PC-3 (cell line): ENCODE measurements at regions not wholly inside any gene's neighbourhood (a gene's known extent, or its start where the extent isn't known, plus 50 kb on each side); places are given as distances from the start of the nearest gene placed in this dataset.

ENCODE experiments used
- EZH2 ChIP-seq: fragments of 300-600 bp; sonication (generic); IDR thresholded peaks from one replicate; pipeline ENCODE4 v1.6.1; 2017; ENCODE audit warnings: antibody characterized with exemption, mild to moderate bottlenecking, low read length; ENCODE audit not compliant: unreplicated experiment
- EZH2phosphoT487 ChIP-seq: fragments of 300-600 bp; sonication (generic); IDR thresholded peaks from 2 replicates; pipeline ENCODE4 v1.6.1; 2018; ENCODE audit warnings: mild to moderate bottlenecking, antibody characterized with exemption, low read length, borderline replicate concordance
- TF ChIP-seq, protein P1 (sequence below): fragments of 300-600 bp; sonication (generic); conservative IDR thresholded peaks from 2 replicates; pipeline ENCODE4 v1.5.1; 2017; ENCODE audit warnings: antibody characterized with exemption, low read depth, mild to moderate bottlenecking, low read length

DNA sequence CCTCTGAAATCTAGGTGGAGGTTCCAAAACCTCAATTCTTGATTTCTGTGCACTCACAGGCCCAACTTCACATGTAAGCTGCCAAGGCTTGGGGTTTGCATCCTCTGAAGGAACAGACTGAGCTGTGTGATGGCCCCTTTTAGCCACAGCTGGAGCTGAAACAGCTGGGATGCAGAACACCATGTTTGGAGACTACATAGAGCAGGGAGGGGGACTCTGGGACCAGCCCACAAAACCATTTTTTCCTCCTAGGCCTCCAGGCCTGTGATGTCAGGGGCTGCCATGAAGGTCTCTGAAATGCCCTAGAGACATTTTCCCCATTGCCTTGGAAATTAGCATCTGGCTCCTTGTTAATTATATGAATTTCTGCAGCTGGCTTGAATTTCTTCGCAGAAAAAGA lies 1025.9 kb upstream of the NOVA1 start:
- TF ChIP-seq, protein P1, sequence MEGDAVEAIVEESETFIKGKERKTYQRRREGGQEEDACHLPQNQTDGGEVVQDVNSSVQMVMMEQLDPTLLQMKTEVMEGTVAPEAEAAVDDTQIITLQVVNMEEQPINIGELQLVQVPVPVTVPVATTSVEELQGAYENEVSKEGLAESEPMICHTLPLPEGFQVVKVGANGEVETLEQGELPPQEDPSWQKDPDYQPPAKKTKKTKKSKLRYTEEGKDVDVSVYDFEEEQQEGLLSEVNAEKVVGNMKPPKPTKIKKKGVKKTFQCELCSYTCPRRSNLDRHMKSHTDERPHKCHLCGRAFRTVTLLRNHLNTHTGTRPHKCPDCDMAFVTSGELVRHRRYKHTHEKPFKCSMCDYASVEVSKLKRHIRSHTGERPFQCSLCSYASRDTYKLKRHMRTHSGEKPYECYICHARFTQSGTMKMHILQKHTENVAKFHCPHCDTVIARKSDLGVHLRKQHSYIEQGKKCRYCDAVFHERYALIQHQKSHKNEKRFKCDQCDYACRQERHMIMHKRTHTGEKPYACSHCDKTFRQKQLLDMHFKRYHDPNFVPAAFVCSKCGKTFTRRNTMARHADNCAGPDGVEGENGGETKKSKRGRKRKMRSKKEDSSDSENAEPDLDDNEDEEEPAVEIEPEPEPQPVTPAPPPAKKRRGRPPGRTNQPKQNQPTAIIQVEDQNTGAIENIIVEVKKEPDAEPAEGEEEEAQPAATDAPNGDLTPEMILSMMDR = no peak
- TF ChIP-seq EZH2 (no peak), EZH2phosphoT487 (no peak)
